Gastroesophageal sphincter (tissue), 4 donors: ENCODE measurements at regions not wholly inside any gene's neighbourhood (a gene's known extent, or its start where the extent isn't known, plus 50 kb on each side); places are given as distances from the start of the nearest gene placed in this dataset.

Experiments
- ATAC-seq: fragments of 150-250 bp; one replicate; pipeline ENCODE4 v1.9.1; 2016; ENCODE audit warnings: mild to moderate bottlenecking, moderate library complexity
- H3K27ac ChIP-seq, 4 donors: fragments of 200-600 bp; sonication (generic) in 3 of 4; 1 replicate in 3 of 4; 2 replicates in 1 of 4; pipeline ENCODE4 v1.5.1; 2016 to 2019
- H3K27me3 ChIP-seq: fragments of 200-600 bp; sonication (generic); one replicate; pipeline ENCODE4 v1.5.1; 2019
- H3K36me3 ChIP-seq, 2 donors: fragments of 200-600 bp; sonication (generic); one replicate each; pipeline ENCODE4 v1.5.1; 2019; ENCODE audit warnings: control low read depth in 1 of 2
- H3K4me1 ChIP-seq, 3 donors: fragments of 200-600 bp; sonication (generic); 1 replicate in 2 of 3; 2 replicates in 1 of 3; pipeline ENCODE4 v1.5.1; 2016 to 2019; ENCODE audit warnings: control low read depth in 2 of 3
- H3K4me3 ChIP-seq, 2 donors: fragments of 200-600 bp; sonication (generic); one replicate each; pipeline ENCODE4 v1.5.1; 2019; ENCODE audit warnings: mild to moderate bottlenecking in 1 of 2, moderate library complexity in 1 of 2
- H3K9me3 ChIP-seq, 3 donors: fragments of 200-600 bp; sonication (generic); one replicate each; pipeline ENCODE4 v1.5.1; 2017 to 2019; ENCODE audit warnings: control low read depth in 2 of 3
- CTCF ChIP-seq, 4 experiments: fragments of 200-600 bp in 2 of 4; fragments of 450-650 bp in 2 of 4; sonication (generic) in 1 of 4; IDR thresholded peaks; one replicate each; pipeline ENCODE4 v1.5.1; 2017 to 2019; ENCODE audit warnings: antibody characterized with exemption in 4 of 4, mild to moderate bottlenecking in 2 of 4, moderate library complexity in 2 of 4
- EP300 ChIP-seq: sonication (generic); formaldehyde crosslinking; IDR thresholded peaks from one replicate; pipeline ENCODE4 v1.6.1; 2017; ENCODE audit warnings: antibody characterized with exemption, mild to moderate bottlenecking
- POLR2A ChIP-seq, 2 donors: fragments of 450-650 bp; IDR thresholded peaks; one replicate each; pipeline ENCODE4 v1.6.1; 2017; ENCODE audit warnings: antibody characterized with exemption in 2 of 2, mild to moderate bottlenecking in 2 of 2, moderate library complexity in 1 of 2
- POLR2AphosphoS5 ChIP-seq: sonication (generic); formaldehyde crosslinking; IDR thresholded peaks from one replicate; pipeline ENCODE4 v1.6.1; 2017; ENCODE audit warnings: antibody characterized with exemption
- WGBS, 2 donors: methylation state at CpG; one replicate each; pipeline ENCODE4 v1.1.5; 2018; ENCODE audit warnings: low coverage in 1 of 2; 5-methylcytosine and 5-hydroxymethylcytosine counted together

DNA sequence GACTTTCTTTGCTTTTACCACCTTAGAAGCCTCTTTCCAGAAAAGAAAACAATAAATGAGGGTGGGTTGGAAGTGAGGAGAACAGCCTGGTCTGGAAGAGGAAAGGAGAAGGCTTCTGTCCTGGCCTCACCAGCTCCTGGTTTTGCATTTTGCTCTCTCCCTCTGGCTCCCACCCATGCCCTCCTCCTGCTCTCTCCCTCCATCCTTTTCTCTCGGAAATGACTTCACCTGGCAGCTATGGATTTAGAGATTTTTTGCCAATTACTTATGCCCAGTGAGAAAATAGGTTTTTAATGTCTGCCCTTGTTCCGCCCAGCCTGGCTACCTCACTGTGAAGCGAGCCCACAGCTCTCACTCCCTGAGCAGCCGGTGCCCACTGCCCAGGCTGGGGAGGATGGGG lies 77.9 kb upstream of the NTRK3 start:
- H3K4me1 ChIP-seq: no peaks in the 10 kb centered on the region
- H3K4me3 ChIP-seq: no peak overlapping the region
- H3K27ac ChIP-seq: no peak overlapping the region
- H3K9me3 ChIP-seq: no peaks in the 10 kb centered on the region
- ATAC-seq: no peak
- peaks cover 32% of the 10 kb centered on the region for H3K27me3 ChIP-seq
- TF ChIP-seq POLR2AphosphoS5 (no peak), POLR2A (IDR thresholded peaks at IDR 0.05) (no peak), EP300 (no peak), CTCF (IDR thresholded peaks at IDR 0.05) (no peak)
- H3K36me3 ChIP-seq: no peaks in the 10 kb centered on the region
- WGBS, 2 donors: 0 to 33% methylated on average over 1 of the region's 4 CpGs

DNA sequence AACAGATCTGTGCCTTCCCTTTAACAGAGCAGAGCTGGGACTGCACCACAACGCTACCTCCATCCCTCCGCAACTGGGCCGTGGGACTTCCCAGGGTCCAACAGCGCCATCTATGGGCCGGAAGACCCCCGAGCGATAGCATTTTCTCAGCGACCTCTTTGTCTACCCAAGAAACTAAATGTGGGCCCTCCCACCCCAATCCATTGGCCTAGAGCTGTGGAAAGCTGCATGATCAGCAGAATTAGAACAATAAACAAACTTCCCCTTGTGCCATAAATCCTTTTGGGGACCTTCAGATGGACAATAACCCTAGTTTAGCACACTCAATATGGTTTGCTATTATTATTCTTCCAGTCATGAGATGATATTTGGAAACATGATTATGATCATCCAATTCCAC lies 74.8 kb upstream of the NTRK3 start:
- Histone ChIP-seq H3K4me1 (no peaks in the 10 kb centered on the region), H3K27me3 (peaks cover 37% of the 10 kb centered on the region), H3K36me3 (no peaks in the 10 kb centered on the region), H3K27ac (no peak overlapping the region), H3K4me3 (no peak overlapping the region), H3K9me3 (no peaks in the 10 kb centered on the region)
- WGBS, 2 donors: no CpG with 5 or more reads among the region's 8 CpGs
- TF ChIP-seq CTCF (IDR thresholded peaks at IDR 0.05): peak in 1 of 4 experiments; percentile 21
- no peak for TF ChIP-seq POLR2AphosphoS5
- no peak for ATAC-seq

DNA sequence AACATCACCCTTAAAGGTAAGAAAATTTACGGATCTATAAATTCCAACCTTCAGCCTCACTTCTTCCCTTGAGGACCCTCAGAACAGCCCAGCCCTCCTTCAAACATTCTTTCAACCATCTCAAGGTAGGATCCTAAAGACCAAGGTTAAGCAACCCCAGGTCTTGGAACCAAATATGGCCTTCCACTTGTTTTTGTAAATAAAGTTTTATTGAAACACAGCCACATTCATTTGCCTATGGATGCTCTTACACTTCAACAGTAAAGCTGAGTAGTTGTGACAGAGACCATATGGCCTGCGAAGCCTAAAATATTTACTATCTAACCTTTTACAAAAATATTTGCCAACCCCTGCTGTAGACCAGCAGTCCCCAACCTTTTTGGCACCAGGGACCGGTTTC lies 70.4 kb upstream of the NTRK3 start:
- no peaks in the 10 kb centered on the region for H3K9me3 ChIP-seq
- H3K27me3 ChIP-seq: peaks cover 42% of the 10 kb centered on the region
- no peaks in the 10 kb centered on the region for H3K4me1 ChIP-seq
- H3K4me3 ChIP-seq: no peak overlapping the region
- no peak for ATAC-seq
- H3K36me3 ChIP-seq: no peaks in the 10 kb centered on the region
- H3K27ac ChIP-seq: no peak overlapping the region
- TF ChIP-seq CTCF (IDR thresholded peaks at IDR 0.05): no peak
- 87 to 95% methylated on average over 3 of the region's 3 CpGs for WGBS, 2 donors

DNA sequence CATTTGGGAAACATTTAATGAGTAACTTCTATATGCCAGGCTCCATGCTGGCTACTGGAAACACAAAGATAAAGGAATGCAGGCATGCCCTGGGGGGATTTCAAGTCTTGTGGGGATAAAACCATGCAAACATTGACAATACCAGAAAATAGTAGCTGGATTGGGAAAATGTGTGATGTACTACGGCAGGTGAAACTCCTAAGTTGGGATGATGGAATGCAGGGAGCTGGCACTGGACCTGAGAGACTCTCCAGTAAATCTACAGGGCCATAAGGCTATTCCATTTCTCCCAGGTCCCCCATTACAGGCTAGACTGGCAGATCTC lies 68.2 kb upstream of the NTRK3 start:
- Histone ChIP-seq H3K27me3 (peaks cover 33% of the 10 kb centered on the region), H3K4me3 (no peak overlapping the region), H3K36me3 (no peaks in the 10 kb centered on the region), H3K9me3 (no peaks in the 10 kb centered on the region), H3K4me1 (no peaks in the 10 kb centered on the region), H3K27ac (no peak overlapping the region)
- TF ChIP-seq POLR2A (IDR thresholded peaks at IDR 0.05) (no peak), EP300 (no peak), POLR2AphosphoS5 (no peak), CTCF (IDR thresholded peaks at IDR 0.05) (no peak)
- no peak for ATAC-seq
- WGBS, 2 donors: 75 to 83% methylated on average over 1 of the region's 1 CpG

- Histone ChIP-seq H3K4me1 (no peaks in the 10 kb centered on the region), H3K4me3 (no peak overlapping the region), H3K9me3 (no peaks in the 10 kb centered on the region), H3K36me3 (no peaks in the 10 kb centered on the region), H3K27me3 (peaks cover 33% of the 10 kb centered on the region), H3K27ac (no peak overlapping the region)
- no peak for ATAC-seq
- TF ChIP-seq POLR2A (IDR thresholded peaks at IDR 0.05): no peak
- TF ChIP-seq EP300: no peak
- no peak for TF ChIP-seq POLR2AphosphoS5
- TF ChIP-seq CTCF (IDR thresholded peaks at IDR 0.05): no peak
- WGBS, 2 donors: 54 to 76% methylated on average over 5 to 8 of the region's 18 CpGs
Measured at GRCh38 chr15:88323976-88324740, 67.6 kb upstream of the NTRK3 start.
